HepG2 (cell line): ENCODE measurements at regions not wholly inside any gene's neighbourhood (a gene's known extent, or its start where the extent isn't known, plus 50 kb on each side); places are given as distances from the start of the nearest gene placed in this dataset.

Experiments used
- ATAC-seq: fragments of 200-7000 bp; cut with Tn5 transposase; 3 replicates; pipeline ENCODE4 v1.9.1; 2020; ENCODE audit warnings: mild to moderate bottlenecking, moderate library complexity
- BruUV-seq: library from RNA; stranded (reverse); fragments of 400-500 nt; replicated peaks from 2 replicates; lab custom pipeline; 2021; lab: Mats Ljungman, UMichigan
- CTCF ChIA-PET: fragments of 300-600 bp; formaldehyde crosslinking; extraction: SDS; loops from one replicate; lab custom pipeline; 2021; ENCODE audit warnings: low total read pairs, inconsistent platforms, low intra/inter-chr PET ratio; lab: Yijun Ruan, JAX
- POLR2A ChIA-PET: fragments of 350-600 bp; sonication (Branson Sonifier 250); formaldehyde crosslinking; loops from one replicate; lab custom pipeline; 2020; ENCODE audit warnings: antibody characterized with exemption, inconsistent platforms; lab: Yijun Ruan, JAX
- DNase-seq: peaks from one replicate; pipeline ENCODE4 v3.0.0-alpha.2; 2015; ENCODE audit warnings: low spot score
- FAIRE-seq: peaks from 3 replicates; lab custom pipeline; 2011; peaks lifted over from hg19 to GRCh38; lab: Jason Lieb, UNC
- H2AFZ ChIP-seq: one replicate; pipeline ENCODE4 v1.6.1; 2011; ENCODE audit warnings: low read length, inconsistent platforms
- H3K27ac ChIP-seq: fragments of 300-600 bp; 3 replicates; pipeline ENCODE4 v1.8.0; 2011; ENCODE audit warnings: mixed run types, mild to moderate bottlenecking, mixed read lengths, low read length, inconsistent platforms; ENCODE audit not compliant: insufficient read depth; ENCODE audit errors: extremely low read length
- H3K27me3 ChIP-seq, 2 experiments: fragments of 200-600 bp in 1 of 2; 2 replicates in 1 of 2; 3 replicates in 1 of 2; pipeline versions ENCODE4 v1.6.0 to v1.8.0; 2011; ENCODE audit warnings: low read length in 2 of 2, mild to moderate bottlenecking in 2 of 2, moderate library complexity in 2 of 2, inconsistent platforms in 1 of 2; ENCODE audit not compliant: insufficient read depth in 2 of 2, control insufficient read depth in 1 of 2
- H3K36me3 ChIP-seq, 2 experiments: fragments of 200-600 bp in 1 of 2; replicated peaks in 1 of 2; 2 replicates in 1 of 2; 3 replicates in 1 of 2; pipeline versions ENCODE4 v1.5.1 to v1.8.0; 2011; ENCODE audit warnings: low read length in 2 of 2, inconsistent platforms in 1 of 2; ENCODE audit not compliant: insufficient read depth in 2 of 2, control insufficient read depth in 1 of 2
- H3K4me1 ChIP-seq: 2 replicates; pipeline ENCODE4 v1.5.1; 2012; ENCODE audit warnings: low read length, inconsistent platforms; ENCODE audit not compliant: insufficient read depth
- H3K4me2 ChIP-seq: 2 replicates; pipeline ENCODE4 v1.6.0; 2011; ENCODE audit warnings: low read depth, low read length, inconsistent platforms
- H3K4me3 ChIP-seq, 3 experiments: fragments of 200-600 bp in 1 of 3; sonication (generic), shearing (Covaris generic) in 1 of 3; replicated peaks in 1 of 3; 2 replicates each; pipeline ENCODE4 v1.5.1; 2011 to 2016; ENCODE audit warnings: low read length in 3 of 3, inconsistent platforms in 2 of 3, low read depth in 2 of 3, mild to moderate bottlenecking in 2 of 3, control low read depth in 1 of 3, mixed read lengths in 1 of 3; ENCODE audit not compliant: insufficient read depth in 1 of 3
- H3K79me2 ChIP-seq: one replicate; pipeline ENCODE4 v1.6.1; 2011; ENCODE audit warnings: low read length, inconsistent platforms; ENCODE audit not compliant: insufficient read depth
- H3K9ac ChIP-seq: 2 replicates; pipeline ENCODE4 v1.6.0; 2011; ENCODE audit warnings: mild to moderate bottlenecking, low read depth, low read length, inconsistent platforms; ENCODE audit not compliant: insufficient read depth
- H3K9me3 ChIP-seq: 2 replicates; pipeline ENCODE4 v1.5.1; 2012; ENCODE audit warnings: mild to moderate bottlenecking, low read length
- H4K20me1 ChIP-seq: 2 replicates; pipeline ENCODE4 v1.6.0; 2011; ENCODE audit warnings: inconsistent platforms, mild to moderate bottlenecking, low read length, moderate library complexity; ENCODE audit not compliant: insufficient read depth
- CREB1 ChIP-seq, 2 experiments: fragments of 450-650 bp in 1 of 2; IDR thresholded peaks; 2 replicates each; pipeline ENCODE4 v1.6.1; 2016 to 2017; ENCODE audit warnings: control low read depth in 1 of 2, mild to moderate bottlenecking in 1 of 2, missing compliant biosample characterization in 1 of 2, missing genetic modification characterization in 1 of 2
- PHF21A ChIP-seq: sonication (generic); formaldehyde crosslinking; IDR thresholded peaks from 2 replicates; pipeline ENCODE4 v1.5.0; 2020; ENCODE audit warnings: mild to moderate bottlenecking, missing genetic modification reagents
- SYNCRIP ChIP-seq: fragments of 200-400 bp; formaldehyde crosslinking; IDR thresholded peaks from 2 replicates; pipeline ENCODE4 v1.6.1; 2018; ENCODE audit warnings: mild to moderate bottlenecking, low read depth, low read length; ENCODE audit not compliant: insufficient read depth
- ZNF264 ChIP-seq: sonication (generic); formaldehyde crosslinking; IDR thresholded peaks from 2 replicates; pipeline ENCODE4 v1.4.0; 2020; ENCODE audit warnings: missing genetic modification reagents
- ZNF468 ChIP-seq: sonication (generic); formaldehyde crosslinking; IDR thresholded peaks from 2 replicates; pipeline ENCODE4 v1.8.0; 2022; ENCODE audit warnings: mild to moderate bottlenecking, moderate library complexity, missing genetic modification reagents
- WGBS: methylation state at CpG from one replicate; pipeline ENCODE4 v1.1.6; 2017; ENCODE audit warnings: low lambda C conversion rate; 5-methylcytosine and 5-hydroxymethylcytosine counted together
- in situ Hi-C: cut with HindIII; loops from 2 replicates; pipeline ENCODE4 v1.10.0; 2017; ENCODE audit warnings: low pct_unique_long_range_greater_than_20kb; ENCODE audit not compliant: extremely low pct_ligation_motif_present
- intact Hi-C: fragments of 100-400 bp; cut with micrococcal nuclease; formaldehyde crosslinking; loops from one replicate; pipeline ENCODE4 v1.10.0; 2022; ENCODE audit not compliant: unreplicated experiment
- TF ChIP-seq, protein P1 (sequence below): sonication (generic); formaldehyde crosslinking; IDR thresholded peaks from 2 replicates; pipeline ENCODE4 v1.4.0; 2020; ENCODE audit warnings: missing genetic modification reagents, borderline replicate concordance
- TF ChIP-seq, protein P2 (sequence below): sonication (generic); formaldehyde crosslinking; IDR thresholded peaks from 2 replicates; pipeline ENCODE4 v1.5.1; 2020; ENCODE audit warnings: missing genetic modification reagents, mild to moderate bottlenecking, borderline replicate concordance
- TF ChIP-seq, protein P3 (sequence below): IDR thresholded peaks from 2 replicates; pipeline ENCODE4 v1.6.1; 2016

DNA sequence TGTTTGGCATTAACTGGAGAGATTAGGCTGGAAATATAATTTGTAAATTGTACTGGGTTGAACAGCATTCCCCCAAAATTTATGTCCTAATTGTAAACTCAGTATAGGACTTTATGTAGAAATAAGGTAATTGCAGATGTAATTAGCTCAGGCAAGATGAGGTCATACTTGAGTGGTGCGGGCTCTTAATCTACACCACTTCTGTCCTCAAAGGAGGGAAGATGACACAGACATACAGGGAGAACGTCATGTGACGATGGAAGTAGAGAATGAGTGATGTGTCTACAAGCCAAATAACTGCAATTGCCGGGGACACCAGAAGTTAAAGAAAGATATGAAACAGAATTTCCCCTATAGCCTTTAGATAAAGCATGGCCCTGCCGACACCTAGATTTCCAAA, 1501.1 kb upstream of the PIK3C3 start:
- Histone ChIP-seq H3K27ac (no peak overlapping the region), H4K20me1 (no peaks in the 10 kb centered on the region), H3K9ac (no peak overlapping the region), H3K9me3 (no peaks in the 10 kb centered on the region), H3K36me3 (no peaks in the 10 kb centered on the region), H2AFZ (no peak overlapping the region), H3K27me3 (no peaks in the 10 kb centered on the region), H3K79me2 (no peaks in the 10 kb centered on the region), H3K4me3 (no peak overlapping the region), H3K4me1 (no peaks in the 10 kb centered on the region), H3K4me2 (no peak overlapping the region)
- DNase-seq (no peak), ATAC-seq (no peak), FAIRE-seq (no peak)
- no TSS peak for BruUV-seq
- 8% methylated on average over 5 of the region's 5 CpGs for WGBS
- in situ Hi-C loops (no loop called here), intact Hi-C loops (no loop called here)
- ChIA-PET CTCF (no interaction called here), POLR2A (no interaction called here)
- TF ChIP-seq ZNF468 (CRISPR knock-in tag) (no peak), PHF21A (CRISPR knock-in tag) (no peak), SYNCRIP (no peak), CREB1 (IDR thresholded peaks at IDR 0.05) (peak; percentile 29; the same call in 1 of the 2 replicates), CREB1 (CRISPR knock-in tag; IDR thresholded peaks at IDR 0.05) (no peak), ZNF264 (no peak)
- TF ChIP-seq, protein P1, sequence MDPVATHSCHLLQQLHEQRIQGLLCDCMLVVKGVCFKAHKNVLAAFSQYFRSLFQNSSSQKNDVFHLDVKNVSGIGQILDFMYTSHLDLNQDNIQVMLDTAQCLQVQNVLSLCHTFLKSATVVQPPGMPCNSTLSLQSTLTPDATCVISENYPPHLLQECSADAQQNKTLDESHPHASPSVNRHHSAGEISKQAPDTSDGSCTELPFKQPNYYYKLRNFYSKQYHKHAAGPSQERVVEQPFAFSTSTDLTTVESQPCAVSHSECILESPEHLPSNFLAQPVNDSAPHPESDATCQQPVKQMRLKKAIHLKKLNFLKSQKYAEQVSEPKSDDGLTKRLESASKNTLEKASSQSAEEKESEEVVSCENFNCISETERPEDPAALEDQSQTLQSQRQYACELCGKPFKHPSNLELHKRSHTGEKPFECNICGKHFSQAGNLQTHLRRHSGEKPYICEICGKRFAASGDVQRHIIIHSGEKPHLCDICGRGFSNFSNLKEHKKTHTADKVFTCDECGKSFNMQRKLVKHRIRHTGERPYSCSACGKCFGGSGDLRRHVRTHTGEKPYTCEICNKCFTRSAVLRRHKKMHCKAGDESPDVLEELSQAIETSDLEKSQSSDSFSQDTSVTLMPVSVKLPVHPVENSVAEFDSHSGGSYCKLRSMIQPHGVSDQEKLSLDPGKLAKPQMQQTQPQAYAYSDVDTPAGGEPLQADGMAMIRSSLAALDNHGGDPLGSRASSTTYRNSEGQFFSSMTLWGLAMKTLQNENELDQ (CRISPR knock-in tag) = no peak
- TF ChIP-seq, protein P2, sequence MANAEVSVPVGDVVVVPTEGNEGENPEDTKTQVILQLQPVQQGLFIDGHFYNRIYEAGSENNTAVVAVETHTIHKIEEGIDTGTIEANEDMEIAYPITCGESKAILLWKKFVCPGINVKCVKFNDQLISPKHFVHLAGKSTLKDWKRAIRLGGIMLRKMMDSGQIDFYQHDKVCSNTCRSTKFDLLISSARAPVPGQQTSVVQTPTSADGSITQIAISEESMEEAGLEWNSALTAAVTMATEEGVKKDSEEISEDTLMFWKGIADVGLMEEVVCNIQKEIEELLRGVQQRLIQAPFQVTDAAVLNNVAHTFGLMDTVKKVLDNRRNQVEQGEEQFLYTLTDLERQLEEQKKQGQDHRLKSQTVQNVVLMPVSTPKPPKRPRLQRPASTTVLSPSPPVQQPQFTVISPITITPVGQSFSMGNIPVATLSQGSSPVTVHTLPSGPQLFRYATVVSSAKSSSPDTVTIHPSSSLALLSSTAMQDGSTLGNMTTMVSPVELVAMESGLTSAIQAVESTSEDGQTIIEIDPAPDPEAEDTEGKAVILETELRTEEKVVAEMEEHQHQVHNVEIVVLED (CRISPR knock-in tag) = no peak
- TF ChIP-seq, protein P3, sequence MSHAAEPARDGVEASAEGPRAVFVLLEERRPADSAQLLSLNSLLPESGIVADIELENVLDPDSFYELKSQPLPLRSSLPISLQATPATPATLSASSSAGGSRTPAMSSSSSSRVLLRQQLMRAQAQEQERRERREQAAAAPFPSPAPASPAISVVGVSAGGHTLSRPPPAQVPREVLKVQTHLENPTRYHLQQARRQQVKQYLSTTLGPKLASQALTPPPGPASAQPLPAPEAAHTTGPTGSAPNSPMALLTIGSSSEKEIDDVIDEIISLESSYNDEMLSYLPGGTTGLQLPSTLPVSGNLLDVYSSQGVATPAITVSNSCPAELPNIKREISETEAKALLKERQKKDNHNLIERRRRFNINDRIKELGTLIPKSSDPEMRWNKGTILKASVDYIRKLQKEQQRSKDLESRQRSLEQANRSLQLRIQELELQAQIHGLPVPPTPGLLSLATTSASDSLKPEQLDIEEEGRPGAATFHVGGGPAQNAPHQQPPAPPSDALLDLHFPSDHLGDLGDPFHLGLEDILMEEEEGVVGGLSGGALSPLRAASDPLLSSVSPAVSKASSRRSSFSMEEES (CRISPR knock-in tag) = no peak
